ENCODE measurements at regions not wholly inside any gene's neighbourhood (a gene's known extent, or its start where the extent isn't known, plus 50 kb on each side); places are given as distances from the start of the nearest gene placed in this dataset.

GRCh38 chr4:84420608-84421007 lies 78.5 kb downstream of the NKX6-1 start:
- no peak for DNase-seq
- WGBS, 2 experiments (ENCODE audit: extremely low coverage in 2 of 2, insufficient read length in 1 of 2) = no CpG with 5 or more reads among the region's 1 CpG
- intact Hi-C loops (cut with micrococcal nuclease) (no loop called here), in situ Hi-C loops (cut with MboI; ENCODE audit: low sequenced_read_pairs) (no loop called here), dilution Hi-C loops (cut with HindIII; ENCODE audit: low sequenced_read_pairs, unreplicated experiment) (no loop called here)
- no peak overlapping the region for H3K14ac ChIP-seq (replicated peaks; ENCODE audit: low read depth, low read length)
- TF ChIP-seq FOS (IDR thresholded peaks at IDR 0.05; ENCODE audit: low read depth, low read length) = no peak
- no peak for TF ChIP-seq MAFK (IDR thresholded peaks at IDR 0.05; ENCODE audit: low read depth, low read length)
- no peak for TF ChIP-seq NFE2L2 (IDR thresholded peaks at IDR 0.05; ENCODE audit: low read depth, low read length)
- TF ChIP-seq BHLHE40 (IDR thresholded peaks at IDR 0.05; ENCODE audit: low read depth, low read length) = no peak
- TF ChIP-seq, protein P1, sequence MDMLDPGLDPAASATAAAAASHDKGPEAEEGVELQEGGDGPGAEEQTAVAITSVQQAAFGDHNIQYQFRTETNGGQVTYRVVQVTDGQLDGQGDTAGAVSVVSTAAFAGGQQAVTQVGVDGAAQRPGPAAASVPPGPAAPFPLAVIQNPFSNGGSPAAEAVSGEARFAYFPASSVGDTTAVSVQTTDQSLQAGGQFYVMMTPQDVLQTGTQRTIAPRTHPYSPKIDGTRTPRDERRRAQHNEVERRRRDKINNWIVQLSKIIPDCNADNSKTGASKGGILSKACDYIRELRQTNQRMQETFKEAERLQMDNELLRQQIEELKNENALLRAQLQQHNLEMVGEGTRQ (IDR thresholded peaks at IDR 0.05; ENCODE audit: low read depth, low read length) = no peak
- TF ChIP-seq POLR2A (IDR thresholded peaks at IDR 0.05; ENCODE audit: low read depth, low read length) = no peak
- TF ChIP-seq MXI1 (IDR thresholded peaks at IDR 0.05; ENCODE audit: borderline replicate concordance, low read depth, low read length) = no peak
- TF ChIP-seq CEBPB (IDR thresholded peaks at IDR 0.05; ENCODE audit: low read depth, low read length) = no peak
- H3K23ac ChIP-seq (ENCODE audit: low read depth, low read length) = no peak overlapping the region
- H3K18ac ChIP-seq (ENCODE audit: low read depth, low read length) = no peak overlapping the region
- no peaks in the 10 kb centered on the region for H3K79me1 ChIP-seq (ENCODE audit: low read depth in 1 of 2, low read length in 2 of 2)
- no TSS peak for BruUV-seq (replicated peaks)
- ChIA-PET CTCF (interaction anchor here (0.6 kb wide), 1 partner anchor 9 kb away, joined by 3 read pairs; no protein-coding TSS in a partner anchor), POLR2A (ENCODE audit: unreplicated experiment) (no interaction called here)
- H2BK20ac ChIP-seq (ENCODE audit: low read depth, low read length) = no peak overlapping the region
- no peaks in the 10 kb centered on the region for H4K20me1 ChIP-seq (ENCODE audit: insufficient read depth, low read length)
- H3K27ac ChIP-seq (ENCODE audit: insufficient read depth, low read length) = no peak overlapping the region
- H3K56ac ChIP-seq (ENCODE audit: extremely low read depth, insufficient read depth, low read length) = no peak overlapping the region
- no peak overlapping the region for H3K4me2 ChIP-seq (ENCODE audit: low read depth, low read length)
- H2BK5ac ChIP-seq (ENCODE audit: low read depth, low read length, poor library complexity, severe bottlenecking) = no peak overlapping the region
- no peaks in the 10 kb centered on the region for H3K9me1 ChIP-seq (ENCODE audit: insufficient read depth, low read length)
- no peak overlapping the region for H4K5ac ChIP-seq (ENCODE audit: low read depth, low read length)
- H2BK15ac ChIP-seq (ENCODE audit: low read depth, low read length) = no peak overlapping the region
- H3K9me3 ChIP-seq (ENCODE audit: control insufficient read depth, insufficient read depth, low read length) = no peaks in the 10 kb centered on the region
- no peak overlapping the region for H2BK120ac ChIP-seq (ENCODE audit: low read depth, low read length)
- H2AK5ac ChIP-seq (ENCODE audit: low read depth, low read length) = no peak overlapping the region
- H3K4me1 ChIP-seq (ENCODE audit: control insufficient read depth, insufficient read depth, low read length) = no peaks in the 10 kb centered on the region
- no peaks in the 10 kb centered on the region for H3K27me3 ChIP-seq (ENCODE audit: control insufficient read depth, insufficient read depth, low read length)
- H3K9ac ChIP-seq (ENCODE audit: low read depth, low read length) = no peak overlapping the region
- H3K4me3 ChIP-seq (ENCODE audit: insufficient read depth, low read depth, low read length) = no peak overlapping the region
- no peak overlapping the region for H2AK9ac ChIP-seq (replicated peaks; ENCODE audit: low read depth, low read length, poor library complexity)
- ATAC-seq (ENCODE audit: low read depth) = no peak
- no peak overlapping the region for H4K8ac ChIP-seq (ENCODE audit: low read depth in 2 of 2, low read length in 2 of 2)
- no peak overlapping the region for H4K91ac ChIP-seq (ENCODE audit: insufficient read depth, low read depth, low read length)
- no peak overlapping the region for H3K4ac ChIP-seq (ENCODE audit: low read depth, low read length)
- H2AFZ ChIP-seq (replicated peaks; ENCODE audit: low read length, poor library complexity) = no peak overlapping the region
- H3K36me3 ChIP-seq (ENCODE audit: control insufficient read depth, insufficient read depth, low read length) = no peaks in the 10 kb centered on the region

All from IMR-90 (cell line).